OCI-LY1 (cell line): ENCODE measurements at regions not wholly inside any gene's neighbourhood (a gene's known extent, or its start where the extent isn't known, plus 50 kb on each side); places are given as distances from the start of the nearest gene placed in this dataset.
"Not testable (repeated sequence)": the region's sequence is repeated elsewhere in the genome, so short reads cannot be mapped to it uniquely, and the experiment has no call there.

ENCODE experiments used
- EZH2 ChIP-seq: fragments of 200-600 bp; sonication (generic), shearing (Covaris generic); IDR thresholded peaks from 2 replicates; pipeline ENCODE4 v1.8.0; 2017; ENCODE audit warnings: borderline replicate concordance, mixed run types, mild to moderate bottlenecking, antibody characterized with exemption, low read length, moderate library complexity, mixed read lengths
- TF ChIP-seq, protein P1 (sequence below): fragments of 200-600 bp; sonication (generic), shearing (Covaris generic); IDR thresholded peaks from 2 replicates; pipeline ENCODE4 v1.5.1; 2017; ENCODE audit warnings: mild to moderate bottlenecking, antibody characterized with exemption, low read length, moderate library complexity, mixed read lengths

- TF ChIP-seq, protein P1, sequence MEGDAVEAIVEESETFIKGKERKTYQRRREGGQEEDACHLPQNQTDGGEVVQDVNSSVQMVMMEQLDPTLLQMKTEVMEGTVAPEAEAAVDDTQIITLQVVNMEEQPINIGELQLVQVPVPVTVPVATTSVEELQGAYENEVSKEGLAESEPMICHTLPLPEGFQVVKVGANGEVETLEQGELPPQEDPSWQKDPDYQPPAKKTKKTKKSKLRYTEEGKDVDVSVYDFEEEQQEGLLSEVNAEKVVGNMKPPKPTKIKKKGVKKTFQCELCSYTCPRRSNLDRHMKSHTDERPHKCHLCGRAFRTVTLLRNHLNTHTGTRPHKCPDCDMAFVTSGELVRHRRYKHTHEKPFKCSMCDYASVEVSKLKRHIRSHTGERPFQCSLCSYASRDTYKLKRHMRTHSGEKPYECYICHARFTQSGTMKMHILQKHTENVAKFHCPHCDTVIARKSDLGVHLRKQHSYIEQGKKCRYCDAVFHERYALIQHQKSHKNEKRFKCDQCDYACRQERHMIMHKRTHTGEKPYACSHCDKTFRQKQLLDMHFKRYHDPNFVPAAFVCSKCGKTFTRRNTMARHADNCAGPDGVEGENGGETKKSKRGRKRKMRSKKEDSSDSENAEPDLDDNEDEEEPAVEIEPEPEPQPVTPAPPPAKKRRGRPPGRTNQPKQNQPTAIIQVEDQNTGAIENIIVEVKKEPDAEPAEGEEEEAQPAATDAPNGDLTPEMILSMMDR, result not testable (repeated sequence)
- TF ChIP-seq EZH2, result not testable (repeated sequence)
These were observed 242.7 kb upstream of the FOXF1 start for GRCh38 chr16:86267657-86268056.
